GM19468 (cell line): ENCODE measurements at regions not wholly inside any gene's neighbourhood (a gene's known extent, or its start where the extent isn't known, plus 50 kb on each side); places are given as distances from the start of the nearest gene placed in this dataset.
"Not testable (repeated sequence)": the region's sequence is repeated elsewhere in the genome, so short reads cannot be mapped to it uniquely, and the experiment has no call there.

Source experiments
- ATAC-seq: cut with Tn5 transposase; IDR thresholded peaks from one replicate; pipeline ENCODE4 v1.9.1; 2021; ENCODE audit warnings: mild to moderate bottlenecking, moderate library complexity, moderate number of reproducible peaks; ENCODE audit not compliant: unreplicated experiment; ENCODE audit errors: extremely low read depth

- no peak for ATAC-seq
Measured at GRCh38 chr16:59058250-59058649, 324.1 kb upstream of the GOT2 start.

- ATAC-seq, result no peak
Measured at GRCh38 chr16:59053911-59054310, 319.8 kb upstream of the GOT2 start.

- ATAC-seq, result no peak
Measured at GRCh38 chr16:59052231-59052630, 318.1 kb upstream of the GOT2 start.

GRCh38 chr16:59048876-59049275 is 314.8 kb upstream of the GOT2 start:
- ATAC-seq, result no peak

- no peak for ATAC-seq
Measured at GRCh38 chr16:59047114-59047513, 313.0 kb upstream of the GOT2 start.

- no peak for ATAC-seq
Measured at GRCh38 chr16:59046335-59046734, 312.2 kb upstream of the GOT2 start.

GRCh38 chr16:59045501-59045900 is 311.4 kb upstream of the GOT2 start:
- ATAC-seq, result no peak

- no peak for ATAC-seq
Measured at GRCh38 chr16:59044616-59045015, 310.5 kb upstream of the GOT2 start.

GRCh38 chr16:59042301-59042700 is 308.2 kb upstream of the GOT2 start:
- ATAC-seq, result no peak

- no peak for ATAC-seq
Measured at GRCh38 chr16:59039066-59039720, 305.1 kb upstream of the GOT2 start.

- no peak for ATAC-seq
Measured at GRCh38 chr16:59030923-59031485, 296.9 kb upstream of the GOT2 start.

GRCh38 chr16:59021751-59022150 is 287.6 kb upstream of the GOT2 start:
- ATAC-seq, result no peak

GRCh38 chr16:59013930-59014329 is 279.8 kb upstream of the GOT2 start:
- ATAC-seq, result no peak

- no peak for ATAC-seq
Measured at GRCh38 chr16:58999762-59000161, 265.6 kb upstream of the GOT2 start.

GRCh38 chr16:58992755-58993154 is 258.6 kb upstream of the GOT2 start:
- not testable (repeated sequence) for ATAC-seq

GRCh38 chr16:58983181-58983965 is 249.3 kb upstream of the GOT2 start:
- not testable (repeated sequence) for ATAC-seq

- ATAC-seq, result peak; percentile 41
Measured at GRCh38 chr16:58970775-58971174, 236.7 kb upstream of the GOT2 start.

GRCh38 chr16:58963479-58963878 is 229.4 kb upstream of the GOT2 start:
- no peak for ATAC-seq

- ATAC-seq, result no peak
Measured at GRCh38 chr16:58962811-58963210, 228.7 kb upstream of the GOT2 start.

GRCh38 chr16:58960484-58960883 is 226.4 kb upstream of the GOT2 start:
- ATAC-seq, result no peak

GRCh38 chr16:58960034-58960433 is 225.9 kb upstream of the GOT2 start:
- no peak for ATAC-seq
